GM12878 (cell line): ENCODE measurements at regions not wholly inside any gene's neighbourhood (a gene's known extent, or its start where the extent isn't known, plus 50 kb on each side); places are given as distances from the start of the nearest gene placed in this dataset.

Experiments used
- EZH2 ChIP-seq: IDR thresholded peaks from 2 replicates; pipeline ENCODE4 v1.6.1; 2012; ENCODE audit warnings: low read depth, mild to moderate bottlenecking, control low read depth, inconsistent platforms, low read length, borderline replicate concordance; ENCODE audit not compliant: control insufficient read depth
- NFIC ChIP-seq: IDR thresholded peaks from 2 replicates; pipeline ENCODE4 v1.6.1; 2012; ENCODE audit warnings: low read depth, mild to moderate bottlenecking, inconsistent platforms, low read length, moderate library complexity
- PAX5 ChIP-seq: IDR thresholded peaks from 2 replicates; pipeline ENCODE4 v1.6.1; 2011; ENCODE audit warnings: low read depth, low read length, borderline replicate concordance
- POLR2A ChIP-seq: IDR thresholded peaks from 2 replicates; pipeline ENCODE4 v1.6.1; 2011; ENCODE audit warnings: low read depth, mild to moderate bottlenecking, low read length
- POLR2AphosphoS5 ChIP-seq: IDR thresholded peaks from 2 replicates; pipeline ENCODE4 v1.6.1; 2011; ENCODE audit warnings: mild to moderate bottlenecking, low read length, inconsistent platforms
- RAD21 ChIP-seq: IDR thresholded peaks from 2 replicates; pipeline ENCODE4 v1.6.1; 2011; ENCODE audit warnings: mild to moderate bottlenecking, low read depth, low read length, moderate library complexity; ENCODE audit not compliant: insufficient read depth
- ZNF207 ChIP-seq: fragments of 450-650 bp; IDR thresholded peaks from 2 replicates; pipeline ENCODE4 v1.6.1; 2014; ENCODE audit warnings: antibody characterized with exemption, mild to moderate bottlenecking, borderline replicate concordance
- ZNF274 ChIP-seq: IDR thresholded peaks from one replicate; pipeline ENCODE4 v1.8.0; 2011; ENCODE audit not compliant: insufficient read length, insufficient read depth
- TF ChIP-seq, protein P1 (sequence below), 3 experiments: IDR thresholded peaks in 2 of 3; conservative IDR thresholded peaks in 1 of 3; 2 replicates each; pipeline ENCODE4 v1.5.1; 2011; ENCODE audit warnings: low read depth in 3 of 3, low read length in 3 of 3, mild to moderate bottlenecking in 3 of 3, control low read depth in 2 of 3, moderate library complexity in 2 of 3, inconsistent platforms in 1 of 3, mixed read lengths in 1 of 3; ENCODE audit not compliant: control insufficient read depth in 2 of 3, insufficient read depth in 1 of 3; ENCODE audit errors: extremely low read depth in 1 of 3
- TF ChIP-seq, protein P2 (sequence below): fragments of 450-650 bp; IDR thresholded peaks from 2 replicates; pipeline ENCODE4 v1.6.1; 2017; ENCODE audit warnings: borderline replicate concordance
- TF ChIP-seq, protein P3 (sequence below): IDR thresholded peaks from 2 replicates; pipeline ENCODE4 v1.6.1; 2012; ENCODE audit warnings: low read length, inconsistent platforms
- TF ChIP-seq, protein P4 (sequence below): IDR thresholded peaks from 2 replicates; pipeline ENCODE4 v1.6.1; 2011; ENCODE audit warnings: borderline replicate concordance, low read depth, mild to moderate bottlenecking, moderate library complexity, mixed read lengths, low read length; ENCODE audit not compliant: insufficient read depth; ENCODE audit errors: extremely low read length
- TF ChIP-seq, protein P5 (sequence below): fragments of 450-650 bp; IDR thresholded peaks from 2 replicates; pipeline ENCODE4 v1.6.1; 2017; ENCODE audit warnings: antibody characterized with exemption, mild to moderate bottlenecking, moderate library complexity

DNA sequence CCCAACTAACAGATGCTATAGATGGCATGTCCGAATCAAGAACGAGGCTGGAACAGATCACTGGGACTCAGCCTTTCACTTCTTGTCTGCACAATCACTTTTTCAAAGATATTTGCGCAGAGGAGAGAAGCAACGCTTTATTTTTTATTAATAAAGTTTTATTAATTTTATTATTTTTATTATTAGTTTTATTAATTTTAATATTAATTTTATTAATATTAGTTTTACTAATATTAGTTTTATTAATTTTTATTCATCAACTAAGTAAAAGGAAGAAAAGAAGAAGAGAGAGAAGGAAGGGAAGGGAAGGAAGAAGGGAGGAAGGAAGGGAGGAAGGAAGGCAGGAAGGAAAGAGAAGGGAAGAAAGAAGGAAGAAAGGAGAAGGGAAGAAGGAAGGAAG lies 236.4 kb upstream of the HHIP start:
- TF ChIP-seq, protein P1, sequence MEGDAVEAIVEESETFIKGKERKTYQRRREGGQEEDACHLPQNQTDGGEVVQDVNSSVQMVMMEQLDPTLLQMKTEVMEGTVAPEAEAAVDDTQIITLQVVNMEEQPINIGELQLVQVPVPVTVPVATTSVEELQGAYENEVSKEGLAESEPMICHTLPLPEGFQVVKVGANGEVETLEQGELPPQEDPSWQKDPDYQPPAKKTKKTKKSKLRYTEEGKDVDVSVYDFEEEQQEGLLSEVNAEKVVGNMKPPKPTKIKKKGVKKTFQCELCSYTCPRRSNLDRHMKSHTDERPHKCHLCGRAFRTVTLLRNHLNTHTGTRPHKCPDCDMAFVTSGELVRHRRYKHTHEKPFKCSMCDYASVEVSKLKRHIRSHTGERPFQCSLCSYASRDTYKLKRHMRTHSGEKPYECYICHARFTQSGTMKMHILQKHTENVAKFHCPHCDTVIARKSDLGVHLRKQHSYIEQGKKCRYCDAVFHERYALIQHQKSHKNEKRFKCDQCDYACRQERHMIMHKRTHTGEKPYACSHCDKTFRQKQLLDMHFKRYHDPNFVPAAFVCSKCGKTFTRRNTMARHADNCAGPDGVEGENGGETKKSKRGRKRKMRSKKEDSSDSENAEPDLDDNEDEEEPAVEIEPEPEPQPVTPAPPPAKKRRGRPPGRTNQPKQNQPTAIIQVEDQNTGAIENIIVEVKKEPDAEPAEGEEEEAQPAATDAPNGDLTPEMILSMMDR (IDR thresholded peaks at IDR 0.05 in 2 of 3, conservative IDR thresholded peaks at IDR 0.05 in 1 of 3; ENCODE audit: control insufficient read depth in 2 of 3, extremely low read depth in 1 of 3, insufficient read depth in 1 of 3, low read depth in 3 of 3, low read length in 3 of 3), result no peak
- TF ChIP-seq, protein P2, sequence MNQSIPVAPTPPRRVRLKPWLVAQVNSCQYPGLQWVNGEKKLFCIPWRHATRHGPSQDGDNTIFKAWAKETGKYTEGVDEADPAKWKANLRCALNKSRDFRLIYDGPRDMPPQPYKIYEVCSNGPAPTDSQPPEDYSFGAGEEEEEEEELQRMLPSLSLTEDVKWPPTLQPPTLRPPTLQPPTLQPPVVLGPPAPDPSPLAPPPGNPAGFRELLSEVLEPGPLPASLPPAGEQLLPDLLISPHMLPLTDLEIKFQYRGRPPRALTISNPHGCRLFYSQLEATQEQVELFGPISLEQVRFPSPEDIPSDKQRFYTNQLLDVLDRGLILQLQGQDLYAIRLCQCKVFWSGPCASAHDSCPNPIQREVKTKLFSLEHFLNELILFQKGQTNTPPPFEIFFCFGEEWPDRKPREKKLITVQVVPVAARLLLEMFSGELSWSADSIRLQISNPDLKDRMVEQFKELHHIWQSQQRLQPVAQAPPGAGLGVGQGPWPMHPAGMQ, result no peak
- TF ChIP-seq, protein P3, sequence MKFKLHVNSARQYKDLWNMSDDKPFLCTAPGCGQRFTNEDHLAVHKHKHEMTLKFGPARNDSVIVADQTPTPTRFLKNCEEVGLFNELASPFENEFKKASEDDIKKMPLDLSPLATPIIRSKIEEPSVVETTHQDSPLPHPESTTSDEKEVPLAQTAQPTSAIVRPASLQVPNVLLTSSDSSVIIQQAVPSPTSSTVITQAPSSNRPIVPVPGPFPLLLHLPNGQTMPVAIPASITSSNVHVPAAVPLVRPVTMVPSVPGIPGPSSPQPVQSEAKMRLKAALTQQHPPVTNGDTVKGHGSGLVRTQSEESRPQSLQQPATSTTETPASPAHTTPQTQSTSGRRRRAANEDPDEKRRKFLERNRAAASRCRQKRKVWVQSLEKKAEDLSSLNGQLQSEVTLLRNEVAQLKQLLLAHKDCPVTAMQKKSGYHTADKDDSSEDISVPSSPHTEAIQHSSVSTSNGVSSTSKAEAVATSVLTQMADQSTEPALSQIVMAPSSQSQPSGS, result no peak
- no peak for TF ChIP-seq NFIC
- TF ChIP-seq, protein P4, sequence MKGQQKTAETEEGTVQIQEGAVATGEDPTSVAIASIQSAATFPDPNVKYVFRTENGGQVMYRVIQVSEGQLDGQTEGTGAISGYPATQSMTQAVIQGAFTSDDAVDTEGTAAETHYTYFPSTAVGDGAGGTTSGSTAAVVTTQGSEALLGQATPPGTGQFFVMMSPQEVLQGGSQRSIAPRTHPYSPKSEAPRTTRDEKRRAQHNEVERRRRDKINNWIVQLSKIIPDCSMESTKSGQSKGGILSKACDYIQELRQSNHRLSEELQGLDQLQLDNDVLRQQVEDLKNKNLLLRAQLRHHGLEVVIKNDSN, result no peak
- TF ChIP-seq PAX5, result no peak
- TF ChIP-seq, protein P5, sequence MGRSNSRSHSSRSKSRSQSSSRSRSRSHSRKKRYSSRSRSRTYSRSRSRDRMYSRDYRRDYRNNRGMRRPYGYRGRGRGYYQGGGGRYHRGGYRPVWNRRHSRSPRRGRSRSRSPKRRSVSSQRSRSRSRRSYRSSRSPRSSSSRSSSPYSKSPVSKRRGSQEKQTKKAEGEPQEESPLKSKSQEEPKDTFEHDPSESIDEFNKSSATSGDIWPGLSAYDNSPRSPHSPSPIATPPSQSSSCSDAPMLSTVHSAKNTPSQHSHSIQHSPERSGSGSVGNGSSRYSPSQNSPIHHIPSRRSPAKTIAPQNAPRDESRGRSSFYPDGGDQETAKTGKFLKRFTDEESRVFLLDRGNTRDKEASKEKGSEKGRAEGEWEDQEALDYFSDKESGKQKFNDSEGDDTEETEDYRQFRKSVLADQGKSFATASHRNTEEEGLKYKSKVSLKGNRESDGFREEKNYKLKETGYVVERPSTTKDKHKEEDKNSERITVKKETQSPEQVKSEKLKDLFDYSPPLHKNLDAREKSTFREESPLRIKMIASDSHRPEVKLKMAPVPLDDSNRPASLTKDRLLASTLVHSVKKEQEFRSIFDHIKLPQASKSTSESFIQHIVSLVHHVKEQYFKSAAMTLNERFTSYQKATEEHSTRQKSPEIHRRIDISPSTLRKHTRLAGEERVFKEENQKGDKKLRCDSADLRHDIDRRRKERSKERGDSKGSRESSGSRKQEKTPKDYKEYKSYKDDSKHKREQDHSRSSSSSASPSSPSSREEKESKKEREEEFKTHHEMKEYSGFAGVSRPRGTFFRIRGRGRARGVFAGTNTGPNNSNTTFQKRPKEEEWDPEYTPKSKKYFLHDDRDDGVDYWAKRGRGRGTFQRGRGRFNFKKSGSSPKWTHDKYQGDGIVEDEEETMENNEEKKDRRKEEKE, result no peak
- TF ChIP-seq EZH2, result no peak
- TF ChIP-seq ZNF274, result no peak
- TF ChIP-seq RAD21, result no peak
- TF ChIP-seq ZNF207, result no peak
- TF ChIP-seq POLR2A, result no peak
- TF ChIP-seq POLR2AphosphoS5, result no peak
